ENCODE measurements at regions not wholly inside any gene's neighbourhood (a gene's known extent, or its start where the extent isn't known, plus 50 kb on each side); places are given as distances from the start of the nearest gene placed in this dataset.
"Not testable (repeated sequence)": the region's sequence is repeated elsewhere in the genome, so short reads cannot be mapped to it uniquely, and the experiment has no call there.

DNA sequence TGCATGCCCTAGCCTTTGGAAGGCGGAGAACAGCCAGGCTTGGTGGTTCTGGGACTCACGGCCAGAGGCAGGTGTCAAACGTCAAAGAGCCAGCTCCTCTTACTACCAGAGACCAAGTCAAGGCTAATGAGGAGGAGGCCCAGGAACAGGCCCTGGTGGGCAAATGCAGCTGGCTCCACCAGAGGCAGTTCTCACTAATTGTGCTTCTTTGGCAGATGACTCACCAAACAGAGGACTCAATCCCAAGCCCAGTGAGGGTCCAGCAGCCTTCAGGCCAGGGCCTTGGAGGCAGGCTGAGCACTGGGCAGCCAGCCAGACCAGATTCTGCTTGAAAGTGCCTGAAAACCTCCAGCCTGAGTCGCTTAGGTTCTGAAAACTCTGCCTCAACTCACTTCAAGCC is 336.5 kb upstream of the CDH5 start:
- Histone ChIP-seq H3K27me3 (ENCODE audit: control insufficient read depth, insufficient read depth, low read length) (no peaks in the 10 kb centered on the region), H3K36me3 (ENCODE audit: control insufficient read depth, insufficient read depth, low read length) (no peaks in the 10 kb centered on the region), H3K4me1 (ENCODE audit: control insufficient read depth, insufficient read depth, low read length) (no peaks in the 10 kb centered on the region), H3K27ac (ENCODE audit: low read length) (no peak overlapping the region), H3K9me3 (ENCODE audit: control insufficient read depth, low read depth, low read length) (no peaks in the 10 kb centered on the region), H3K4me3 (ENCODE audit: low read length) (no peak overlapping the region)
- no CpG with 5 or more reads among the region's 4 CpGs for WGBS (ENCODE audit: insufficient coverage, low lambda C conversion rate)
- no peak for DNase-seq

DNA sequence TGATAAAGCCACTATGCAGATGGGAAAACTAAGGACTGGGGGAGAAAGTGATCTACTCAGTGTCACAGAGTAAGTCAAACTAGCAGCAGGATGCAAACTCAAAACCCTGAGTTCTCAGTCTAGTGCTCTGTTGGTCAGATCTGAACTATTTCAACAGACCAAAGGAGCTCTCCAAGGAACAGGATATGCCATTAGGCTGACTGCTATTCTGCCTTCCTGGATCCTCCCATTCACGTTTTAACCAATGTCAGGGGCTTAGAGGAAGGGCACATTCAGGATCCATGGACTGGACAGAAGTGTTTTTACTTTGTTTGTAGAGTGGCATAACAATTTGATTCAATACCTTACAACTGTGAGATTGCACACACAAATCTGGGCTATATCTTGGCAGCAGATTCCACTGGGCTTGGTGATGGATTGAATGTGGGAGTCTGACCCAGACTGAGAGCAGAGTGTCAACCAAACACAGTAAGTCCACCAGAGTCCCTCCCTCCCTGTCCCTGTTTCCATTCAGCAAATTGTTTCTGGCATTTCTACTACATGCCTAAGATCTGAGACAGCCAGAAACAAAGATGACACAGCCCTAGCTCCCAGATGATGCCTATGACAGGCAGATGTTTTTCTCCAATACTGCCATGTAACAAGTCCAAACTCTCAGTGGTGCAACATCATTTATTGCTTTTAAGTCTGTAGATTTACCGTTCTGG is 337.8 kb upstream of the CDH5 start:
- WGBS (ENCODE audit: insufficient coverage, low lambda C conversion rate) = no CpG with 5 or more reads among the region's 2 CpGs
- H3K36me3 ChIP-seq (ENCODE audit: control insufficient read depth, insufficient read depth, low read length) = no peaks in the 10 kb centered on the region
- no peak overlapping the region for H3K4me3 ChIP-seq (ENCODE audit: low read length)
- no peaks in the 10 kb centered on the region for H3K27me3 ChIP-seq (ENCODE audit: control insufficient read depth, insufficient read depth, low read length)
- no peak overlapping the region for H3K27ac ChIP-seq (ENCODE audit: low read length)
- no peak for DNase-seq
- H3K9me3 ChIP-seq (ENCODE audit: control insufficient read depth, low read depth, low read length) = peaks cover 5% of the 10 kb centered on the region
- H3K4me1 ChIP-seq (ENCODE audit: control insufficient read depth, insufficient read depth, low read length) = no peaks in the 10 kb centered on the region

DNA sequence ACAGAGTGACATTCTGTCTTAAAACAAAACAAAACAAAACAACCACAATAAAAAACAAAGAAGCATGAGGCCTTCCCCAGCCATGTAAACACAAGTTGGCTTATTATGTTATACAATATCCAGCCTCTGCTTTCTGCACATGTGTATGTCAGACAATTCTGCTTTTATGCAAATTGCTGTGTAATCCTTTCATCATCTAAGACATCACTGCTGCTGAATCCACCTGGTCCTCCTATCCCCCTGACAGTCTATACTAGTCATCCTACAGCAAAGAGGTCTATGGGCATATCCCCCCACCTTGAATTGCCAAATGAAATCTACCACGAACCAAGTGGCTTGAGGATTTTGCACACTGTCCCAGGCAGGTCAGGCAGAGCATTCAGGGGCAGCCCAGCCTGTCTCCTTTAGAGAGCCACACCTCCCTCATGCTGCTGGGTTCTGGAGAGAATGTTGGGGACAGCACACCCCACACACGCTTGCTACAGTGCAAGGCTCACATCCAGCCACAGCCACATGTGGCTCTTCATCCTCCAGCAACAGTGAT is 339.6 kb upstream of the CDH5 start:
- no peak for DNase-seq
- peaks cover 5% of the 10 kb centered on the region for H3K9me3 ChIP-seq (ENCODE audit: control insufficient read depth, low read depth, low read length)
- H3K27me3 ChIP-seq (ENCODE audit: control insufficient read depth, insufficient read depth, low read length) = no peaks in the 10 kb centered on the region
- WGBS (ENCODE audit: insufficient coverage, low lambda C conversion rate) = no CpG with 5 or more reads among the region's 2 CpGs
- H3K4me3 ChIP-seq (ENCODE audit: low read length) = no peak overlapping the region
- H3K4me1 ChIP-seq (ENCODE audit: control insufficient read depth, insufficient read depth, low read length) = no peaks in the 10 kb centered on the region
- no peaks in the 10 kb centered on the region for H3K36me3 ChIP-seq (ENCODE audit: control insufficient read depth, insufficient read depth, low read length)
- no peak overlapping the region for H3K27ac ChIP-seq (ENCODE audit: low read length)

DNA sequence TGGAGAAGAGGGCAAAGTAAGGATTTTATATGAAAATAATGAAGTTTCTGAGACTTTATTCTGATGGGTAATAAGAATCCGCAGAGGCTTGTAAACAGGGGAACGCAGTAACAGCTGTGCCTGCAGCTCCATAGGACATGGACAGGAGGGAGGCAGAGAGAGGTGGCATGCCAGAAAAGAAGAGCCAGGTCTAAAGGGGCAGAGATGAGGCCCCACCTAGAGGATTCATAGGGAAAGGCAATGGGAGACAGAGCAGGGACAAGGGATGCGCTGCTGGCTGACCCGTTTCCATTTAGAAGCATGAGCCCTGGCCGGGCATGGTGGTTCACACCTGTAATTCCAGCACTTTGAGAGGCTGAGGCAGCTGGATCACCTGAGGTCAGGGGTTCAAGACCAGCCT is 340.3 kb upstream of the CDH5 start:
- no CpG with 5 or more reads among the region's 5 CpGs for WGBS (ENCODE audit: insufficient coverage, low lambda C conversion rate)
- no peaks in the 10 kb centered on the region for H3K27me3 ChIP-seq (ENCODE audit: control insufficient read depth, insufficient read depth, low read length)
- H3K4me1 ChIP-seq (ENCODE audit: control insufficient read depth, insufficient read depth, low read length) = no peaks in the 10 kb centered on the region
- no peak for DNase-seq
- H3K9me3 ChIP-seq (ENCODE audit: control insufficient read depth, low read depth, low read length) = peaks cover 5% of the 10 kb centered on the region
- no peak overlapping the region for H3K27ac ChIP-seq (ENCODE audit: low read length)
- no peaks in the 10 kb centered on the region for H3K36me3 ChIP-seq (ENCODE audit: control insufficient read depth, insufficient read depth, low read length)
- H3K4me3 ChIP-seq (ENCODE audit: low read length) = no peak overlapping the region

DNA sequence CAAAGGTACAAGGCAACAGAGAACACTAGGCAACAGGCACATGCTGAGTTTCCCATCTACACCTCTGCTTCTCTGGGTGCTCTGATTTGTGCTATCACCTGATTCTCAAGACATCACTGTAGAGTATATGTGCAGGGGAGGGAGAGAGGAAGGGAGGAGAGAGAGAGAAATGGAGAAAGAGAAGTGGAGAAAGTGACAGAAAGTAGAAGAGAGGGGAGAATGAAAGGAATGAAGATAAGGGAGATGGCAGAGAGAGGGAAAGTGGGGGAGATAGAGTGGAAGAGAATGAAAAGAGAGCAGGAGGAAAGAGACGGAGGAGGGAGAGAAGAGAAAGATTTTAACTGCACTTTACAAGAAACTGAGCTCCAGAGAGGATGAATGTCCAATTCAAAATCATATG is 340.7 kb upstream of the CDH5 start:
- H3K27ac ChIP-seq (ENCODE audit: low read length) = no peak overlapping the region
- H3K27me3 ChIP-seq (ENCODE audit: control insufficient read depth, insufficient read depth, low read length) = no peaks in the 10 kb centered on the region
- H3K4me1 ChIP-seq (ENCODE audit: control insufficient read depth, insufficient read depth, low read length) = no peaks in the 10 kb centered on the region
- no peak overlapping the region for H3K4me3 ChIP-seq (ENCODE audit: low read length)
- WGBS (ENCODE audit: insufficient coverage, low lambda C conversion rate) = 0% methylated on average over 1 of the region's 1 CpG
- no peaks in the 10 kb centered on the region for H3K36me3 ChIP-seq (ENCODE audit: control insufficient read depth, insufficient read depth, low read length)
- H3K9me3 ChIP-seq (ENCODE audit: control insufficient read depth, low read depth, low read length) = peaks cover 5% of the 10 kb centered on the region
- no peak for DNase-seq

DNA sequence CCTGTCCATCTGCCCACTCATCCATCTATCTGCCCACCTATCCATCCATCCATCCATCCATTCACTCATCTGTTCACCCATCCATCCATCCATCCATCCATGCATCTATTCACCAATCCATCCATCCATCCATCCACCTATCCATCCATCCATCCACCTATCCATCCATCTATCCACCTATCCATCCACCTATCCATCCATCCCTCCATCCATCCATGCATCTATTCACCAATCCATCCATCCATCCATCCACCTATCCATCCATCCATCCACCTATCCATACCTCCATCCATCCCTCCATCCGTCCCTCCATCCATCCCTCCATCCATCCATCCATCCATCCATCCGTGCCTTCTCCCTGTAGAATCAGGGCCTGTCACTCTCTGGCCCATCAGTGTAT is 341.9 kb upstream of the CDH5 start:
- H3K4me1 ChIP-seq (ENCODE audit: control insufficient read depth, insufficient read depth, low read length); H3K9me3 ChIP-seq (ENCODE audit: control insufficient read depth, low read depth, low read length); H3K27ac ChIP-seq (ENCODE audit: low read length); DNase-seq; H3K4me3 ChIP-seq (ENCODE audit: low read length); H3K36me3 ChIP-seq (ENCODE audit: control insufficient read depth, insufficient read depth, low read length); H3K27me3 ChIP-seq (ENCODE audit: control insufficient read depth, insufficient read depth, low read length): not testable (repeated sequence)
- no CpG with 5 or more reads among the region's 2 CpGs for whole genome bisulfite sequencing (ENCODE audit: insufficient coverage, low lambda C conversion rate)

DNA sequence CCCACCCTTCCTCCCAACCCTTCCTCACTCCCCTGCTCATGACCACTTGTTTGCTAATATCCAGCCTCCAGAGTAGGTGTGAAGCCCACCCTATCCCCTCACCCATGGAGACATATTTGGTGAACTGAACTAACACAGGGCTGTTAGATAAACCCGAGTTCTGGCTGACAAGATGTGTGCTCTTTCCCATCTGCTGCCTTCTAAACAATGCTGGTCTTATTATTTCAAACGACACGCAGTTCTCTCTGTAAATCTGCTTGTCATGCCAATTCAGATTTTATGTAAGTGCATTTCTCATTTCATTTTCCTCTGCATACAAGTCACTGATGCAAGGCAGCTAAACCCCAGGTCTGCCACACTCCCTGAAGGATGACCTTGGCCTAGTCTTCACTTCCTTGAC is 343.0 kb upstream of the CDH5 start:
- peaks cover 5% of the 10 kb centered on the region for H3K9me3 ChIP-seq (ENCODE audit: control insufficient read depth, low read depth, low read length)
- 70% methylated on average over 2 of the region's 3 CpGs for WGBS (ENCODE audit: insufficient coverage, low lambda C conversion rate)
- DNase-seq = no peak

DNA sequence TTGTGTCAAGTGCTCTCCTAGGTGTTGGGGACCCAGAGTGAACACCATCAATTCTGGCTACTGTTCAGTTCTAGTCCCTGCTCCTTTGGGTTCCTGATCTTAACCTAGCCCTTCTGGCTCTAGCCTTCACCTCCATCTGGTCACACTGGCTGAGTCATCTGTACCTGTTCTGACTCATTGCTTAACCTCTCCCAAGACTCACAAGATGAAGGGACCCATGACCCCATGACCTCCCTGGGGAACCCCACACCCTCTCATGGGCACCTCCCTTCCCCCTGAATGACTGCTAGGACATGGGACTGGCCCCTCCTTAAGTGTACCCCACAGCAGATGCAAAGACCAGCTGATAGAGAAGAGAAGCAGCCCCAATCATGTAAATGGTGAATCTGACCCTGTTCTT is 345.8 kb upstream of the CDH5 start:
- no peak overlapping the region for H3K4me3 ChIP-seq (ENCODE audit: low read length)
- H3K27ac ChIP-seq (ENCODE audit: low read length) = no peak overlapping the region
- peaks cover 5% of the 10 kb centered on the region for H3K9me3 ChIP-seq (ENCODE audit: control insufficient read depth, low read depth, low read length)
- no peaks in the 10 kb centered on the region for H3K27me3 ChIP-seq (ENCODE audit: control insufficient read depth, insufficient read depth, low read length)
- no peaks in the 10 kb centered on the region for H3K36me3 ChIP-seq (ENCODE audit: control insufficient read depth, insufficient read depth, low read length)
- no peak for DNase-seq
- H3K4me1 ChIP-seq (ENCODE audit: control insufficient read depth, insufficient read depth, low read length) = no peaks in the 10 kb centered on the region

More for the DNA sequence above, 343.0 kb upstream of the CDH5 start:
- Histone ChIP-seq H3K36me3 (ENCODE audit: control insufficient read depth, insufficient read depth, low read length) (no peaks in the 10 kb centered on the region), H3K27ac (ENCODE audit: low read length) (no peak overlapping the region), H3K4me1 (ENCODE audit: control insufficient read depth, insufficient read depth, low read length) (no peaks in the 10 kb centered on the region), H3K4me3 (ENCODE audit: low read length) (no peak overlapping the region), H3K27me3 (ENCODE audit: control insufficient read depth, insufficient read depth, low read length) (no peaks in the 10 kb centered on the region)

DNA sequence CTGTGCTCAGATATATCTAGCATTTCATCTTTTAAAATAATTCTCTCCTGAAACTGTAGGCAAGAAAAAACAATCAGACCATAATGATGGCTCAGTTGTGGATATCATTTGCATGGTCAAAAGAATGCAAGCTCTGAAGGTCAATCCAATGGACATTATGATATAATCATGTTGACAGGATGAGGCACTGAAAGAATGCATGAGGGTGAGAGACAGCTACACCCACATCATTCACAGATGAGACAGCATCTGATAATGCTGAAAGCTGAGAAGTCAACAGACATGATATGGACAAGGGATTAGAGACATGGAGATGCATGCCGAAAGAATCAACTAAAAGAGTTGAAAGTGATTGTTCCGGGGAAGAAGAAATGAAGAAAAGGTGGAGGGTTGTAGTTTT is 346.4 kb upstream of the CDH5 start:
- 94% methylated on average over 2 of the region's 2 CpGs for WGBS (ENCODE audit: insufficient coverage, low lambda C conversion rate)
- no peaks in the 10 kb centered on the region for H3K36me3 ChIP-seq (ENCODE audit: control insufficient read depth, insufficient read depth, low read length)
- no peaks in the 10 kb centered on the region for H3K4me1 ChIP-seq (ENCODE audit: control insufficient read depth, insufficient read depth, low read length)
- no peak overlapping the region for H3K27ac ChIP-seq (ENCODE audit: low read length)
- no peaks in the 10 kb centered on the region for H3K27me3 ChIP-seq (ENCODE audit: control insufficient read depth, insufficient read depth, low read length)
- H3K4me3 ChIP-seq (ENCODE audit: low read length) = no peak overlapping the region
- DNase-seq = no peak
- peaks cover 5% of the 10 kb centered on the region for H3K9me3 ChIP-seq (ENCODE audit: control insufficient read depth, low read depth, low read length)

DNA sequence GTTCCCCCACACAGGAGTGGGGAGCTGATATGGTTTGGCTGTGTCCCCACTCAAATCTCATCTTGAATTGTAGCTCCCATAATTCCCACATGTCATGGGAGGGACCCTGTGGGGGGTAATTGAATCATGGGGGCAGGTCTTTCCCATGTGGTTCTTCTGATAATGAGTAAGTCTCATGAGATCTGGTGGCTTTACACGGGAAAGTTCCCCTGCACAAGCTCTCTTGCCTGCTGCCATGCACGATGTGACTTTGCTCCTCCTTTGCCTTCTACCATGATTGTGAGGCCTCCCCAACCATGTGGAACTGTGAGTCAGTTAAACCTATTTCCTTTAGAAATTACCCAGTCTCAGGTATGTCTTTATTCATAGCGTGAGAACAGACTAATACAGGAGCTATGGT is 347.0 kb upstream of the CDH5 start:
- 100% methylated on average over 1 of the region's 3 CpGs for WGBS (ENCODE audit: insufficient coverage, low lambda C conversion rate)
- H3K4me3 ChIP-seq (ENCODE audit: low read length); H3K4me1 ChIP-seq (ENCODE audit: control insufficient read depth, insufficient read depth, low read length); H3K36me3 ChIP-seq (ENCODE audit: control insufficient read depth, insufficient read depth, low read length); H3K27ac ChIP-seq (ENCODE audit: low read length); DNase-seq; H3K9me3 ChIP-seq (ENCODE audit: control insufficient read depth, low read depth, low read length); H3K27me3 ChIP-seq (ENCODE audit: control insufficient read depth, insufficient read depth, low read length): not testable (repeated sequence)

DNA sequence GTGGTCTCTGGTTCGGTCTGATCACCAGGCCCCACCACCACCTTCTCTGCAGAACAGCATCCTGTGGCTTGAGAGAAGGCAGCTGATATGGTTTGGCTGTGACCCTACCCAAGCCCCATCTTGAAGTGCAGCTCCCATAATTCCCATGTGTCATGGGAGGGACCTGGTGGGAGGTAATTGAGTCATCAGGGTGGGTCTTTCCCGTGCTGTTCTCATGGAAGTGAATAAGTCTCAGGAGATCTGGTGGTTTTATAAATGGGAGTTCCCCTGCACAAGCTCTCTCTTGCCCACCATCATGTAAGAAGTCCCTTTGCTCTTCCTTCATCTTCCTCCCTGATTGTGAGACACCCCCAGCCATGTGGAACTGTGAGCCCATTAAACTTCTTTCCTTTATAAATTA is 352.3 kb upstream of the CDH5 start:
- no peaks in the 10 kb centered on the region for H3K9me3 ChIP-seq (ENCODE audit: control insufficient read depth, low read depth, low read length)
- no CpG with 5 or more reads among the region's 2 CpGs for WGBS (ENCODE audit: insufficient coverage, low lambda C conversion rate)
- no peak for DNase-seq
- H3K4me1 ChIP-seq (ENCODE audit: control insufficient read depth, insufficient read depth, low read length) = no peaks in the 10 kb centered on the region
- H3K36me3 ChIP-seq (ENCODE audit: control insufficient read depth, insufficient read depth, low read length) = no peaks in the 10 kb centered on the region
- no peak overlapping the region for H3K4me3 ChIP-seq (ENCODE audit: low read length)
- no peaks in the 10 kb centered on the region for H3K27me3 ChIP-seq (ENCODE audit: control insufficient read depth, insufficient read depth, low read length)
- H3K27ac ChIP-seq (ENCODE audit: low read length) = no peak overlapping the region

All from large intestine (tissue), 3 donors.